GM21367 (cell line): ENCODE measurements at regions not wholly inside any gene's neighbourhood (a gene's known extent, or its start where the extent isn't known, plus 50 kb on each side); places are given as distances from the start of the nearest gene placed in this dataset.
"Not testable (repeated sequence)": the region's sequence is repeated elsewhere in the genome, so short reads cannot be mapped to it uniquely, and the experiment has no call there.

ENCODE experiments used
- ATAC-seq: cut with Tn5 transposase; IDR thresholded peaks from one replicate; pipeline ENCODE4 v1.9.1; 2021; ENCODE audit not compliant: unreplicated experiment

DNA sequence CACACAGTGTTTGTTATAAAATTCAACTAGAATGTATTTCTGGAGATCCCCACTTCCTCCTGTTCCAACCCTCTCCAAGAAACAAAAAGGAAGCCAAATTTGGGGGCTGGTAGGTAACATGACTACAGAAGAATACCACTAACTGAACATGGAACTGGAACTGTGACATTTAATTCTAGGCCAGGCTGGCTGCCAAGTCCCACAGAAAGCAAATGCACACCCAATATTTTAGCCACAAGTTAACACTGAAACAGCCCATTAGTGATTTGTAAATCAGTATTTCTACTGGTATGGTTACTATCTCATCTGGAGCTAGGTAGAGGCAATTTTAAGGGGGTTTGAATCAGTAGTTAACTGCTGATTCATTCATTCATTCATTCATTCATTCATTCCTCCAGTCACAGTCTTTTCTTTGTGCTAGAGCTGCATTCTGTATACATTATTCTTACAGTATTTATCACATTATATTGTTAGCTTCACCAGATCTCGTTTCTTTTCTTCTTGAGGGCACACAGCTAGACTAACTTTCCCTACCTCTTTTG is 131.7 kb upstream of the GDNF start:
- ATAC-seq: no peak

GRCh38 chr5:37966871-37967270 is 127.0 kb upstream of the GDNF start:
- no peak for ATAC-seq

- ATAC-seq: no peak
Observed at GRCh38 chr5:37966291-37966690, 126.5 kb upstream of the GDNF start.

GRCh38 chr5:37962389-37962788 is 122.5 kb upstream of the GDNF start:
- ATAC-seq: no peak

GRCh38 chr5:37957218-37957617 is 117.4 kb upstream of the GDNF start:
- no peak for ATAC-seq

DNA sequence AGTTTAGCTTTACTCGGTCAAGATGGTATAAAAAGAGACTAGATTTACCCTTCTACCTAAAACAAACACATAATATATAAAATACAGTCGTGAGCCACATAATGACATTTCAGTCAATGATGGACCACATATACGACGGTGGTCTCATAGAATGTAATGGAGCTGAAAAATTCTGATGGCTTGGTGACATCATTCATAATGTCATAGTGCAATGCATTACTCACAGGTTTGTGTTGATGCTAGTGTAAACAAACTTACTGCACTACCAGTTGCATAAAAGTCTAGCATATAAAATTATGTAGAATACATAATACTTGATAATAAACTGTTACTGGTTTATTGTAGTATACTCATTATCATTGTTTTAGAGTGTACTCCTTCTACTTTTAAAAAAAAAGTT is 115.9 kb upstream of the GDNF start:
- no peak for ATAC-seq

- ATAC-seq: no peak
Observed at GRCh38 chr5:37954561-37954960, 114.7 kb upstream of the GDNF start.

GRCh38 chr5:37951946-37952721 is 112.3 kb upstream of the GDNF start:
- no peak for ATAC-seq

- ATAC-seq: no peak
Observed at GRCh38 chr5:37950436-37950835, 110.6 kb upstream of the GDNF start.

DNA sequence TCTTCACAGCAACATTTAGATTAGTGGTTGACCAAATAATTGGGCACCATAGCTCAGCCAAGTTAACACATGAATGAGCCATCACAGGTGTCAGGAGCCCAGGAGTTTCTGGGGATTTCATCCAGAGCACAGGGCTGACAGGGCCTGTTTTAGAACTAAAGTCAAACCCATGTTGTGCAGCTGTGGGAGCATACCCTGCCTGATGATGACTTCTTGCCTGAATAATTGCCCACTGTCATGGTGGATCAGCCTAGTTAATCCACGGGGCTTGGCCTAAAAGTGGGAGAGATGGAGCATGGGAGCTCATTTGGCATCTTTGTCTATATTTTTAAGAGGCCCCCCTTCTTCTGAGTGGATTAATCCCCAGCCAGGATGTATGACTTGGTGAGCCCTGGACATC is 105.6 kb upstream of the GDNF start:
- ATAC-seq: no peak

DNA sequence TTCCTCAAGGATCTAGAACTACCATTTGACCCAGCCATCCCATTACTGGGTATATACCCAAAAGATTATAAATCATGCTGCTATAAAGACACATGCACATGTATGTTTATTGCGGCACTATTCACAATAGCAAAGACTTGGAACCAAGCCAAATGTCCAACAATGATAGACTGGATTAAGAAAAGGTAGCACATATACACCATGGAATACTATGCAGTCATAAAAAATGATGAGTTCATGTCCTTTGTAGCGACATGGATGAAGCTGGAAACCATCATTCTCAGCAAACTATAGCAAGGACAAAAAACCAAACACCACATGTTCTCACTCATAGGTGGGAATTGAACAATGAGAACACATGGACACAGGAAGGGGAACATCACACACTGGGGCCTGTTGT is 103.3 kb upstream of the GDNF start:
- not testable (repeated sequence) for ATAC-seq

- ATAC-seq: no peak
Observed at GRCh38 chr5:37940931-37941623, 101.2 kb upstream of the GDNF start.

- ATAC-seq: no peak
Observed at GRCh38 chr5:37938861-37939260, 99.0 kb upstream of the GDNF start.

- no peak for ATAC-seq
Observed at GRCh38 chr5:37938076-37938852, 98.4 kb upstream of the GDNF start.

GRCh38 chr5:37936091-37936490 is 96.2 kb upstream of the GDNF start:
- ATAC-seq: no peak

DNA sequence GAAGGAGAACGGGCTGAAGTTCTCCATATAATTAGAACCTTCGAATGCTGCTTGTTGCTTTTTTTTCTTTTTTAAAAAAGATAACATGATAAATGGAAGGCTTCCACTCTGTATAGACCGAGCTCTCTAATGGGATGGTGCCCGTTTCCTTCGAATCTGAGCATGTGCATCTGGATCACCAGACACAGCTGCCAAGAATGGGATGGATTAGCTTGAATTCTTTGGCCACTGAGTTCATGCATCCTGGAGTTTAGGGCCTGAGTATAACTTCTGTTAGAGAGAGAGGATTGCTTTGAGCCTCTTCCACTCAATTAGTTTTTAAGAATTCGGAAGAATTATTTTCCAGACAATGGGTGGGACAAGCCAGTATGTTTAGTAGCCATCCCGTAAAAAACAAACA is 93.7 kb upstream of the GDNF start:
- no peak for ATAC-seq

DNA sequence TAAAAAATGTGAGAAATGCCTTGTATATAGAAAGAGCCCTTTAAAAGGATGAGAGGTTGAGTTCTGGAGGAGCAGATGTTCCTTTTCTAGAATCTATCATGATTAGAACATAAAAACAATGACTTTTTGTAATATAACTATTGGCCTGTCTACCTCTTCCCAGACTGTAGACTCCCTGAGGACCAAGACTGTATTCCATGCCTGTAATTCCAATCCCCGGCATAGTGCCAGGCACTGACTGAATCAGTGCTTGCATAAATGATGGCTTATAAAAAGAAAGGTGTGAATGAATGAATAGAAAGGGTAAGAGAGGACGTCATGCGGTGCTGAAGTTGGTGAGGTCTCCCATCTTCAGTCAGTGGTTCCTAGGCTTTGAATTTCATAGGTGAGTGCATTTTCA is 92.6 kb upstream of the GDNF start:
- ATAC-seq: no peak

DNA sequence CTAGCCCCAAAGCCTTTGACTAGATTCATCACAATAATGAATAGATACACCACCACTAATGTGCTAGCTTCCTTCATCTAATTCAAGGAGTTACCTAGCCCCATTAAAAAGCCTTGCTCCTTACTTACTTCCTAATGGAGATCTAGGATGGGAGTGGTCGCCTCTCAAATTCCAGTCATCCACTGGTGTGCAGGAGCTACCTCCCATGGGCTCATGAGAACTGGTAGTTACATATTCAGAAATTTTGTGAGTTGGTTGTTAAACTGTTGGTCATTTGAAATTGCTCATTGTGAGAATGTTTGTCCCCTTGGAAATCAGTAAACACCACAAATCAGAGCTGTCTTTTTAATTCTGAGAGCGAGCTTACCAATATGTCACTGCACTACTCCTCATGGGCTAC is 91.7 kb upstream of the GDNF start:
- no peak for ATAC-seq

GRCh38 chr5:37930350-37930749 is 90.5 kb upstream of the GDNF start:
- no peak for ATAC-seq

DNA sequence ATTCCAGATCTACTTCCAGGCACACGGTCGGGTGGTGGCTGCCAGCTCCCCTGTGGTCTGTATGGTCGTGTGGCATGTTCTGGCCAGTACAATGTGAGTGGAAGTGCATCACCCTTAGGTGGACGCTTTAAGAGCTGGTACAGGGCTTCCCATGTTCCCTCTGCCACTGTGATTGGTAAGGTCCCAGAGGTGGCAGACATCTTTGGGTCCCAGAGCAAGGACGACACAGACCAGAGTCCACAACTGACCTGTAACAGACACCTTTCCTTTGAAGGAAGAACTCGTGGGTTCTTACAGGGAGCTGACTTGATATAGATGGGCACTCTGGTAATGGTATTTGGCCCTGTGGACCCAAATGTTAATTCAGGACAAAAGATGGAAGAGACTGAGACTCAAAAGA is 90.0 kb upstream of the GDNF start:
- ATAC-seq: no peak

- not testable (repeated sequence) for ATAC-seq
Observed at GRCh38 chr5:37927753-37928152, 87.9 kb upstream of the GDNF start.

- ATAC-seq: no peak
Observed at GRCh38 chr5:37926732-37927131, 86.9 kb upstream of the GDNF start.
